PC-9 (cell line): ENCODE measurements at regions not wholly inside any gene's neighbourhood (a gene's known extent, or its start where the extent isn't known, plus 50 kb on each side); places are given as distances from the start of the nearest gene placed in this dataset.

Experiments
- EZH2 ChIP-seq: fragments of 200-600 bp; sonication (generic); IDR thresholded peaks from 2 replicates; pipeline ENCODE4 v1.8.0; 2017; ENCODE audit warnings: antibody characterized with exemption, low read depth
- TF ChIP-seq, protein P1 (sequence below): fragments of 200-600 bp; sonication (generic); conservative IDR thresholded peaks from 2 replicates; pipeline ENCODE4 v1.6.1; 2017; ENCODE audit warnings: mixed run types, antibody characterized with exemption, mild to moderate bottlenecking, moderate library complexity

GRCh38 chr18:51912381-51912780 is 427.6 kb upstream of the DCC start:
- TF ChIP-seq, protein P1, sequence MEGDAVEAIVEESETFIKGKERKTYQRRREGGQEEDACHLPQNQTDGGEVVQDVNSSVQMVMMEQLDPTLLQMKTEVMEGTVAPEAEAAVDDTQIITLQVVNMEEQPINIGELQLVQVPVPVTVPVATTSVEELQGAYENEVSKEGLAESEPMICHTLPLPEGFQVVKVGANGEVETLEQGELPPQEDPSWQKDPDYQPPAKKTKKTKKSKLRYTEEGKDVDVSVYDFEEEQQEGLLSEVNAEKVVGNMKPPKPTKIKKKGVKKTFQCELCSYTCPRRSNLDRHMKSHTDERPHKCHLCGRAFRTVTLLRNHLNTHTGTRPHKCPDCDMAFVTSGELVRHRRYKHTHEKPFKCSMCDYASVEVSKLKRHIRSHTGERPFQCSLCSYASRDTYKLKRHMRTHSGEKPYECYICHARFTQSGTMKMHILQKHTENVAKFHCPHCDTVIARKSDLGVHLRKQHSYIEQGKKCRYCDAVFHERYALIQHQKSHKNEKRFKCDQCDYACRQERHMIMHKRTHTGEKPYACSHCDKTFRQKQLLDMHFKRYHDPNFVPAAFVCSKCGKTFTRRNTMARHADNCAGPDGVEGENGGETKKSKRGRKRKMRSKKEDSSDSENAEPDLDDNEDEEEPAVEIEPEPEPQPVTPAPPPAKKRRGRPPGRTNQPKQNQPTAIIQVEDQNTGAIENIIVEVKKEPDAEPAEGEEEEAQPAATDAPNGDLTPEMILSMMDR: no peak
- no peak for TF ChIP-seq EZH2
